NCI-H2171 treated with DMSO at 0.1 percent for 48 hours (cell line): ENCODE measurements at regions not wholly inside any gene's neighbourhood (a gene's known extent, or its start where the extent isn't known, plus 50 kb on each side); places are given as distances from the start of the nearest gene placed in this dataset.

Source experiments
- DNase-seq: peaks from one replicate; lab custom pipeline; 2025; lab: John Stamatoyannopoulos, UW

GRCh38 chr3:189500798-189501495, 130.2 kb upstream of the TP63 start:
- no peak for DNase-seq

GRCh38 chr3:189502256-189502655, 128.9 kb upstream of the TP63 start:
- no peak for DNase-seq

GRCh38 chr3:189502676-189503257, 128.4 kb upstream of the TP63 start:
- no peak for DNase-seq

- no peak for DNase-seq
These were observed 123.3 kb upstream of the TP63 start for GRCh38 chr3:189507856-189508255.

- DNase-seq = no peak
These were observed 122.2 kb upstream of the TP63 start for GRCh38 chr3:189508784-189509501.

- DNase-seq = no peak
These were observed 119.2 kb upstream of the TP63 start for GRCh38 chr3:189512039-189512438.

GRCh38 chr3:189512821-189513220, 118.4 kb upstream of the TP63 start:
- DNase-seq = no peak

GRCh38 chr3:189513281-189514117, 117.7 kb upstream of the TP63 start:
- no peak for DNase-seq

- DNase-seq = no peak
These were observed 115.2 kb upstream of the TP63 start for GRCh38 chr3:189516039-189516438.

GRCh38 chr3:189517981-189518380, 113.2 kb upstream of the TP63 start:
- no peak for DNase-seq

GRCh38 chr3:189519458-189519857, 111.7 kb upstream of the TP63 start:
- no peak for DNase-seq

- no peak for DNase-seq
These were observed 101.7 kb upstream of the TP63 start for GRCh38 chr3:189529468-189529867.

GRCh38 chr3:189529889-189530471, 101.2 kb upstream of the TP63 start:
- no peak for DNase-seq

- DNase-seq = no peak
These were observed 100.4 kb upstream of the TP63 start for GRCh38 chr3:189530822-189531221.

GRCh38 chr3:189531271-189531670, 99.9 kb upstream of the TP63 start:
- no peak for DNase-seq

GRCh38 chr3:189534531-189534930, 96.7 kb upstream of the TP63 start:
- no peak for DNase-seq

- no peak for DNase-seq
These were observed 94.1 kb upstream of the TP63 start for GRCh38 chr3:189537135-189537534.

- no peak for DNase-seq
These were observed 83.7 kb upstream of the TP63 start for GRCh38 chr3:189547448-189547847.

GRCh38 chr3:189548053-189548452, 83.1 kb upstream of the TP63 start:
- no peak for DNase-seq

GRCh38 chr3:189551007-189551406, 80.2 kb upstream of the TP63 start:
- no peak for DNase-seq

GRCh38 chr3:189554868-189555557, 76.2 kb upstream of the TP63 start:
- DNase-seq = no peak

- no peak for DNase-seq
These were observed 75.7 kb upstream of the TP63 start for GRCh38 chr3:189555558-189555881.
